ENCODE measurements at regions not wholly inside any gene's neighbourhood (a gene's known extent, or its start where the extent isn't known, plus 50 kb on each side); places are given as distances from the start of the nearest gene placed in this dataset.

DNA sequence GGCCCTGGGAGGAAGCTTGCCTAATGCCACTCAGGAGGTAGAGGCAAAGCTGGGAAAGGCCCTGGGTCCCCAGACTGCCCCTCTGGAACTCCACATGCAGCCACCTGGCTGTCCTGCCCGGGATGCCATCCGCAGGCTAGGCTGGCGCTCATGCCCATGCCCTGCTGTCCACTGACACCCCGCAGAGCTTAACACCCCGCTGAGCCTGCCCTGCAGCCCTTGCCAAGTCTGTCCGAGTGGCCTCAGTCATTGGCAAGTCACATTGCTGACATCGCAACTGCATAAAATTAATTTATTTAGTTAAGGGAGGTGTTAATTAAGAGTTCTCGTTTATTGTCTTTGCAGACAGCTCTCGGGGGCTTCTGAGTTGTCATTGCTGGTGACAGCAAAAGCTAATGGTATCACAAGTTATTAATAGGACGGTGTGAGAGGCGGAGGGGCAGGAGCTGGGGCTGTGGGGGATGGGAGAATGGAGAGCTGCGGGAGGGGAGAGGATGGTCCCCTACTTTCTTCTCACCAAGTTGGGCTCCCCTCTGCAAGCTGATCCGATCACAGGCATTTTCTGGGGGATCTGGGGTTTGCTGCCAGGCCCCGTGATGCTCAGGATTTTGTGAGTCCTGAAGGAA is 55.6 kb upstream of the PCBD1 start:
- Histone ChIP-seq H3K36me3 (no peaks in the 10 kb centered on the region), H3K4me3 (no peak overlapping the region), H3K9me3 (no peaks in the 10 kb centered on the region), H3K27me3 (no peaks in the 10 kb centered on the region), H3K4me1 (no peaks in the 10 kb centered on the region), H3K27ac (no peak overlapping the region), H3K9ac (ENCODE audit: low read depth in 2 of 2, low read length in 2 of 2) (no peak overlapping the region)
- TF ChIP-seq, protein P1, sequence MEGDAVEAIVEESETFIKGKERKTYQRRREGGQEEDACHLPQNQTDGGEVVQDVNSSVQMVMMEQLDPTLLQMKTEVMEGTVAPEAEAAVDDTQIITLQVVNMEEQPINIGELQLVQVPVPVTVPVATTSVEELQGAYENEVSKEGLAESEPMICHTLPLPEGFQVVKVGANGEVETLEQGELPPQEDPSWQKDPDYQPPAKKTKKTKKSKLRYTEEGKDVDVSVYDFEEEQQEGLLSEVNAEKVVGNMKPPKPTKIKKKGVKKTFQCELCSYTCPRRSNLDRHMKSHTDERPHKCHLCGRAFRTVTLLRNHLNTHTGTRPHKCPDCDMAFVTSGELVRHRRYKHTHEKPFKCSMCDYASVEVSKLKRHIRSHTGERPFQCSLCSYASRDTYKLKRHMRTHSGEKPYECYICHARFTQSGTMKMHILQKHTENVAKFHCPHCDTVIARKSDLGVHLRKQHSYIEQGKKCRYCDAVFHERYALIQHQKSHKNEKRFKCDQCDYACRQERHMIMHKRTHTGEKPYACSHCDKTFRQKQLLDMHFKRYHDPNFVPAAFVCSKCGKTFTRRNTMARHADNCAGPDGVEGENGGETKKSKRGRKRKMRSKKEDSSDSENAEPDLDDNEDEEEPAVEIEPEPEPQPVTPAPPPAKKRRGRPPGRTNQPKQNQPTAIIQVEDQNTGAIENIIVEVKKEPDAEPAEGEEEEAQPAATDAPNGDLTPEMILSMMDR (IDR thresholded peaks at IDR 0.05), result no peak
- intact Hi-C loops (cut with DNase I), result no loop called here
- no peak for DNase-seq

GRCh38 chr10:70950037-70950436 is 61.7 kb upstream of the PCBD1 start:
- no peaks in the 10 kb centered on the region for H3K9me3 ChIP-seq
- TF ChIP-seq, protein P1 (IDR thresholded peaks at IDR 0.05), result no peak
- H3K36me3 ChIP-seq, result no peaks in the 10 kb centered on the region
- no peaks in the 10 kb centered on the region for H3K4me1 ChIP-seq
- H3K27ac ChIP-seq, result no peak overlapping the region
- H3K27me3 ChIP-seq, result no peaks in the 10 kb centered on the region
- intact Hi-C loops (cut with DNase I), result no loop called here
- H3K4me3 ChIP-seq, result no peak overlapping the region
- DNase-seq, result no peak
- no peak overlapping the region for H3K9ac ChIP-seq (ENCODE audit: low read depth in 2 of 2, low read length in 2 of 2)

DNA sequence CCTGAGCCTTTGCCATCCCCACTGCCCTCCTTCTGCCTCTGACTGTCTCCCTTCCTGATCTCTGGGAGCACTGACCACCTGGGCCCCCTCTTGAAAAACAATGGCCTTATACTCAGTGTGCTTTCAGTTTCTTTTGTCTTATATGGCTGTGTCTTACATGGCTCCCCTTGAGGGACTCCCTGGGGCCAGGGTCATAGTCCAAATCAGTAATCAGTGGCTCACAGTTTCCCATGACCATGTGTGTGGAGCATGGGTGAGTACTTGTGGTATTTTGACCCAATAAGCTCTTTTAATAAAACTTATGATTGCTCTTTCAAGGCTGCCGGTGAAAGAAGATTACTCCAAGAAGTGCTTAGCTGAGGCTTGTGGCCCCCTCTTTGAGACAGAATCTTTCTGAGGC is 62.4 kb upstream of the PCBD1 start:
- DNase-seq, result no peak
- Histone ChIP-seq H3K36me3 (no peaks in the 10 kb centered on the region), H3K27me3 (no peaks in the 10 kb centered on the region), H3K4me3 (no peak overlapping the region), H3K9me3 (no peaks in the 10 kb centered on the region), H3K4me1 (no peaks in the 10 kb centered on the region), H3K27ac (no peak overlapping the region), H3K9ac (ENCODE audit: low read depth in 2 of 2, low read length in 2 of 2) (no peak overlapping the region)
- intact Hi-C loops (cut with DNase I), result no loop called here
- TF ChIP-seq, protein P1 (IDR thresholded peaks at IDR 0.05), result no peak

GRCh38 chr10:70952401-70952800 is 64.0 kb upstream of the PCBD1 start:
- no peak overlapping the region for H3K27ac ChIP-seq
- intact Hi-C loops (cut with DNase I), result no loop called here

DNA sequence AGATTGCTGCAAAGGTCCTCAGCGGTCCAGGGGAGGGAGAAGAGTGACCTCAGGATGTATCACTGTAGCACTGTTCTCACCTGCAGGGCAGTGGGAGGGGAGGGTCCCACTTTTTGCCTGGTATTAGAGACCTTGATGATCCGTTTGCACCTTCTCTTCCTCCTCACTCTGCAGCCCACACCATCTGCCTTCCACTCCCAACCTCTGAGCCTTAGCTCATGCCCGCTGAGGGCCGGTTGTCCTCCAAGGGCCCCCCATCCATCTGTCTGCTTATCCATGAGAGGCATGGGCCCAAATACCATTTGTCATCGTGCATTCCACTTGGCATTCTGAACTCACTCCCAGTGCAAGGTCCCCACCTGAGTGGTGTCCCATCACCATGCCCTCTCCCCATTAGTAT is 64.6 kb upstream of the PCBD1 start:
- TF ChIP-seq, protein P1 (IDR thresholded peaks at IDR 0.05), result no peak
- Histone ChIP-seq H3K27ac (no peak overlapping the region), H3K9ac (ENCODE audit: low read depth in 2 of 2, low read length in 2 of 2) (no peak overlapping the region), H3K36me3 (no peaks in the 10 kb centered on the region), H3K4me3 (no peak overlapping the region), H3K4me1 (no peaks in the 10 kb centered on the region), H3K27me3 (no peaks in the 10 kb centered on the region), H3K9me3 (no peaks in the 10 kb centered on the region)
- intact Hi-C loops (cut with DNase I), result no loop called here
- DNase-seq, result no peak

More at GRCh38 chr10:70952401-70952800, 64.0 kb upstream of the PCBD1 start:
- H3K9ac ChIP-seq (ENCODE audit: low read depth in 2 of 2, low read length in 2 of 2), result no peak overlapping the region
- H3K27me3 ChIP-seq, result no peaks in the 10 kb centered on the region
- TF ChIP-seq, protein P1 (IDR thresholded peaks at IDR 0.05), result no peak
- H3K4me1 ChIP-seq, result no peaks in the 10 kb centered on the region
- no peak overlapping the region for H3K4me3 ChIP-seq
- H3K9me3 ChIP-seq, result no peaks in the 10 kb centered on the region
- DNase-seq, result no peak
- no peaks in the 10 kb centered on the region for H3K36me3 ChIP-seq

Data from colonic mucosa (tissue), 4 donors.